HFF-Myc (cell line): ENCODE measurements at regions not wholly inside any gene's neighbourhood (a gene's known extent, or its start where the extent isn't known, plus 50 kb on each side); places are given as distances from the start of the nearest gene placed in this dataset.

ENCODE experiments used
- DNase-seq: peaks from one replicate; pipeline ENCODE4 v3.0.0-alpha.2; 2011; ENCODE audit warnings: low read depth; ENCODE audit errors: extremely low read depth
- H3K4me3 ChIP-seq: replicated peaks from 2 replicates; pipeline ENCODE4 v1.5.1; 2011; ENCODE audit warnings: low read depth, mild to moderate bottlenecking, control low read depth, low read length
- CTCF ChIP-seq: IDR thresholded peaks from 2 replicates; pipeline ENCODE4 v1.5.1; 2012; ENCODE audit warnings: mild to moderate bottlenecking, low read depth, low read length, control low read depth; ENCODE audit errors: missing control alignments

DNA sequence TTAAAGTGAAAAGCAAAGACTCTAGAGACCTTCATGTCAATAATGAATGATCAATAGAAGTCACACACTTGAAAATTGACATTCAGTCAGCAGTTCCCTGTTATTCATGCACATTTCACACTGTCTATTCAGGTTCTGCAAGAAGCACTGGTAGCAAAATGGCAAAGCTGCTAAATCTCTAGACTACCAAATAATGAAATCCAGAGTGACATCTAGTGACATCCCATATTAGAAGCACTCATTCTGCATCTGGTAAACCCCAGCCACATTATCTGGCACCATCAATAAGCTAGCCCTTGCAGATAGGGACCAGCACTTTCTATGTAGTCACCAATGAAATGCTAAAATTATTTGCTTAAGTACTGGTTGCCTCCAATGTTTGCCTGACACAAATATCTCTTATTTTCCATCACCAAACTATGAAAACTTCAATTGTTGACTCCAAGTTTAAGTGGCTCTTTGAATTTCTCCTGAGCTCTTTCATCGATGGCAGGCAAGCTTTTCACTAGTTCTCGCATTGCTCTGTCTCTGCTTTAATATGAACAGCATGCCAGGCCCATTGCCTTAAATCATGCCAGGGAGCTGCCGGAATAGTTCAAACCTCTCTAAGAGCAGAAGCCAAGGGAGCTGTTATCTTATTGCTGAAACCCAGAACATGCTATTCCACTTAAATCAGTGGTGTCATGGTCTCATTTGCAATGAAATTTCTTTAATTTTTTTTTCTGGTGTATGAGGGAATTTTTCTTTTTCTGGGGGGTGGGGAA is 409.9 kb downstream of the MZT1 start:
- TF ChIP-seq CTCF = no peak
- DNase-seq = no peak
- no peak overlapping the region for H3K4me3 ChIP-seq

GRCh38 chr13:72316716-72317115 is 410.7 kb downstream of the MZT1 start:
- H3K4me3 ChIP-seq = no peak overlapping the region
- no peak for TF ChIP-seq CTCF
- no peak for DNase-seq

GRCh38 chr13:72315312-72315711 is 412.1 kb downstream of the MZT1 start:
- H3K4me3 ChIP-seq = no peak overlapping the region
- DNase-seq = no peak
- no peak for TF ChIP-seq CTCF

- no peak for TF ChIP-seq CTCF
- H3K4me3 ChIP-seq = no peak overlapping the region
- no peak for DNase-seq
These were observed 413.2 kb downstream of the MZT1 start for GRCh38 chr13:72314210-72314609.

GRCh38 chr13:72313546-72313945 is 413.9 kb downstream of the MZT1 start:
- no peak for TF ChIP-seq CTCF
- no peak overlapping the region for H3K4me3 ChIP-seq
- no peak for DNase-seq

- no peak for TF ChIP-seq CTCF
- no peak for DNase-seq
These were observed 423.3 kb downstream of the MZT1 start for GRCh38 chr13:72303941-72304746.

More at GRCh38 chr13:72303941-72304746, 423.3 kb downstream of the MZT1 start:
- no peak overlapping the region for H3K4me3 ChIP-seq
